Brain microvascular endothelial cell (primary cell): ENCODE measurements at regions not wholly inside any gene's neighbourhood (a gene's known extent, or its start where the extent isn't known, plus 50 kb on each side); places are given as distances from the start of the nearest gene placed in this dataset.

Experiments used
- DNase-seq: peaks from one replicate; pipeline ENCODE4 v3.0.0-alpha.2; 2020
- H3K27ac ChIP-seq: fragments of 250-450 bp; sonication (Bioruptor Pico); 2 replicates; pipeline ENCODE4 v1.5.1; 2020; ENCODE audit warnings: mild to moderate bottlenecking, moderate library complexity
- H3K27me3 ChIP-seq: fragments of 250-450 bp; sonication (Bioruptor Pico); replicated peaks from 2 replicates; pipeline ENCODE4 v1.5.1; 2020; ENCODE audit warnings: mild to moderate bottlenecking
- H3K36me3 ChIP-seq: fragments of 250-450 bp; sonication (Bioruptor Pico); replicated peaks from 2 replicates; pipeline ENCODE4 v1.5.1; 2020; ENCODE audit warnings: mild to moderate bottlenecking
- H3K4me3 ChIP-seq: 2 replicates; pipeline ENCODE4 v1.5.1; 2011; ENCODE audit warnings: low read depth, mild to moderate bottlenecking, control low read depth, low read length, moderate library complexity
- CTCF ChIP-seq: IDR thresholded peaks from 2 replicates; pipeline ENCODE4 v1.5.1; 2011; ENCODE audit warnings: low read depth, mild to moderate bottlenecking, moderate library complexity, low read length, control low read depth, inconsistent platforms; ENCODE audit errors: missing control alignments
- in situ Hi-C: cut with HindIII; loops from 2 replicates; pipeline ENCODE4 v1.10.0; 2017; ENCODE audit warnings: low sequenced_read_pairs, low pct_ligation_motif_present

GRCh38 chr5:89397096-89397495, 514.1 kb upstream of the MEF2C start:
- TF ChIP-seq CTCF = no peak
- in situ Hi-C loops = no loop called here
- Histone ChIP-seq H3K36me3 (no peaks in the 10 kb centered on the region), H3K4me3 (no peak overlapping the region), H3K27me3 (no peaks in the 10 kb centered on the region), H3K27ac (peak overlapping the region; percentile 40)
- DNase-seq = no peak

- peak overlapping the region; percentile 40 for H3K27ac ChIP-seq
- H3K36me3 ChIP-seq = no peaks in the 10 kb centered on the region
- in situ Hi-C loops = no loop called here
- no peaks in the 10 kb centered on the region for H3K27me3 ChIP-seq
- TF ChIP-seq CTCF = no peak
- no peak overlapping the region for H3K4me3 ChIP-seq
- DNase-seq = peak; percentile 14
These were observed 513.4 kb upstream of the MEF2C start for GRCh38 chr5:89396278-89396954.

- no peaks in the 10 kb centered on the region for H3K27me3 ChIP-seq
- no peak overlapping the region for H3K4me3 ChIP-seq
- no peak overlapping the region for H3K27ac ChIP-seq
- in situ Hi-C loops = no loop called here
- DNase-seq = no peak
- H3K36me3 ChIP-seq = no peaks in the 10 kb centered on the region
- no peak for TF ChIP-seq CTCF
These were observed 512.1 kb upstream of the MEF2C start for GRCh38 chr5:89395111-89395510.

GRCh38 chr5:89388872-89389271, 505.9 kb upstream of the MEF2C start:
- H3K36me3 ChIP-seq = no peaks in the 10 kb centered on the region
- in situ Hi-C loops = no loop called here
- no peak for DNase-seq
- H3K27me3 ChIP-seq = no peaks in the 10 kb centered on the region
- no peak overlapping the region for H3K4me3 ChIP-seq
- TF ChIP-seq CTCF = no peak
- no peak overlapping the region for H3K27ac ChIP-seq

- no peak for TF ChIP-seq CTCF
These were observed 501.4 kb upstream of the MEF2C start for GRCh38 chr5:89384391-89384790.

GRCh38 chr5:89380635-89381034, 497.7 kb upstream of the MEF2C start:
- in situ Hi-C loops = no loop called here
- H3K36me3 ChIP-seq = no peaks in the 10 kb centered on the region
- no peak for DNase-seq
- H3K4me3 ChIP-seq = no peak overlapping the region
- no peaks in the 10 kb centered on the region for H3K27me3 ChIP-seq
- no peak for TF ChIP-seq CTCF
- H3K27ac ChIP-seq = no peak overlapping the region

More at GRCh38 chr5:89384391-89384790, 501.4 kb upstream of the MEF2C start:
- H3K36me3 ChIP-seq = no peaks in the 10 kb centered on the region
- no peak for DNase-seq
- in situ Hi-C loops = no loop called here
- no peak overlapping the region for H3K27ac ChIP-seq
- H3K4me3 ChIP-seq = no peak overlapping the region
- H3K27me3 ChIP-seq = no peaks in the 10 kb centered on the region
